ENCODE measurements at regions not wholly inside any gene's neighbourhood (a gene's known extent, or its start where the extent isn't known, plus 50 kb on each side); places are given as distances from the start of the nearest gene placed in this dataset.

DNA sequence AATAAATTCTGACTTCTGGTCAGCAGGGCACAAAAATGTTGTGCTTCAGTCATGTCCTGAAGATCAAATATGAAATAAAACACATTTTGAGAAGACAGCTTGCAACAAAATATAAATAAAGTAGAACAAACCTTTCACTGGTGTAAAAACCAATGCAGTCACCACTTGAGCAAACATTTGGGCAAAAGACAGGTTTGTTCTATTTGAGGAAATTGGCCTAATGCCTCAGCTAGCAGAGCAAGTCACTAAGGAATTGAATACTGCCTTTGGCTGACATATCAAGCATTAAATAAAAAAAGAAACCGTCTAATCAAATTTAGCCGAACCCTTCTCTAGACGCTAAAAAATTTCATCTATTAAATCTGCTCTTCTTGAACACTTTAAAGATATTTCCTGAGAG lies 475.4 kb upstream of the CNTN3 start:
- intact Hi-C loops (cut with micrococcal nuclease; ENCODE audit: unreplicated experiment): no loop called here
- Histone ChIP-seq H4K20me1 (ENCODE audit: insufficient read depth, low read length) (no peaks in the 10 kb centered on the region), H3K4me3 (ENCODE audit: low read depth, low read length, poor library complexity, severe bottlenecking) (no peak overlapping the region), H3K9me3 (ENCODE audit: low read length) (no peaks in the 10 kb centered on the region), H2AFZ (ENCODE audit: low read length) (no peak overlapping the region), H3K27ac (ENCODE audit: low read depth, low read length, poor library complexity, severe bottlenecking) (no peak overlapping the region), H3K4me1 (ENCODE audit: insufficient read depth, low read length, poor library complexity, severe bottlenecking) (no peaks in the 10 kb centered on the region), H3K36me3 (ENCODE audit: insufficient read depth, low read length) (no peaks in the 10 kb centered on the region), H3K4me2 (ENCODE audit: low read length) (no peak overlapping the region), H3K9me2 (ENCODE audit: insufficient read depth, low read length) (no peaks in the 10 kb centered on the region), H3K79me2 (ENCODE audit: insufficient read depth, low read depth, low read length) (no peaks in the 10 kb centered on the region)
- DNase-seq (ENCODE audit: low spot score): no peak
- ChIA-PET POLR2A (no interaction called here), CTCF (ENCODE audit: unreplicated experiment) (no interaction called here)
- TF ChIP-seq CTCF (conservative IDR thresholded peaks at IDR 0.05; ENCODE audit: low read length): no peak
- TF ChIP-seq EZH2phosphoT487 (IDR thresholded peaks at IDR 0.05; ENCODE audit: borderline replicate concordance, low read depth, low read length): no peak
- BruUV-seq (replicated peaks): no TSS peak

DNA sequence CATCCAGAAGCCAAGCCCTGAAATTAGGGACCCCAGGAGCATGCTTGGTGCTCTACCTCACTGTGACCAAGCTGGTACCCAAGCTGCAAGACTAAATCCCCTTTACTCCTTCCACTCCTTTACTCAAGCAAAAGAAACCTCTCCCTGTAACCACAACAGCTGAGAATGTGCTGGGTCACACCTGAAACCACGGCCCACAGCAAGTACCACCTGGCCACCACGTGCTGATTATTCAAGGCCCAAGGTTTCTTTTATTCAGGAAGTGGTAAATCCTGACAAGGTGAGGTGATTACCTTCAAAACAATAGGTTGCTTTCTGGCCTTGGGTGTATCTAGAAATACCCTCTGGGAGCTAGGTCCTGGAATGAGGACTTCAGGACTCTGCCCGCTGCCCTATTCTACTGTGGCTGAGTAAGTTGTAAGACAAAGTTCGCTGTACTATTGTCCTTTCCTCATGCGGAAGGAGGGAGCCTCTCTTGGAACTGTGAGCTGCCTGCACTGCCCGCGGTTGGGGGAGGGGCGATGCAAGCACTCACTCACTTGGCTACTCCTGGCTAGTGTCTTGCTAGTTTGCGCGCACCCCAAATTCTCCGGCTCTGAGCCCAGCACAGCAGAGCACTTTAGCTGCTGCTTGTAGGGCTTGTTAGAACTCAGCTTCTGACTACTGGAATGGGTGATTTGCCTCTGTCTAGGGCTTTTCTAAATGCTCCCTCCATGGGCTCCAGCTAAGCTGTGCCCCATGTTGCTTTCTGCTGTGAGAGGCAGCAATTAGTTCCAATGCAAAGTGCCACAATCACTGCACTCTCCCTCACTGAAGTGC lies 487.1 kb upstream of the CNTN3 start:
- H3K27ac ChIP-seq (ENCODE audit: low read depth, low read length, poor library complexity, severe bottlenecking): no peak overlapping the region
- ChIA-PET CTCF (ENCODE audit: unreplicated experiment) (no interaction called here), POLR2A (no interaction called here)
- H3K9me2 ChIP-seq (ENCODE audit: insufficient read depth, low read length): no peaks in the 10 kb centered on the region
- H3K4me1 ChIP-seq (ENCODE audit: insufficient read depth, low read length, poor library complexity, severe bottlenecking): no peaks in the 10 kb centered on the region
- intact Hi-C loops (cut with micrococcal nuclease; ENCODE audit: unreplicated experiment): no loop called here
- TF ChIP-seq CTCF (conservative IDR thresholded peaks at IDR 0.05; ENCODE audit: low read length) (no peak), EZH2phosphoT487 (IDR thresholded peaks at IDR 0.05; ENCODE audit: borderline replicate concordance, low read depth, low read length) (no peak)
- H3K9me3 ChIP-seq (ENCODE audit: low read length): peaks cover 4% of the 10 kb centered on the region; the same call in 1 of the 2 replicates
- no peak overlapping the region for H2AFZ ChIP-seq (ENCODE audit: low read length)
- no TSS peak for BruUV-seq (replicated peaks)
- H4K20me1 ChIP-seq (ENCODE audit: insufficient read depth, low read length): no peaks in the 10 kb centered on the region
- DNase-seq (ENCODE audit: low spot score): no peak
- no peak overlapping the region for H3K4me3 ChIP-seq (ENCODE audit: low read depth, low read length, poor library complexity, severe bottlenecking)
- H3K4me2 ChIP-seq (ENCODE audit: low read length): no peak overlapping the region
- no peaks in the 10 kb centered on the region for H3K36me3 ChIP-seq (ENCODE audit: insufficient read depth, low read length)
- no peaks in the 10 kb centered on the region for H3K79me2 ChIP-seq (ENCODE audit: insufficient read depth, low read depth, low read length)

GRCh38 chr3:75110741-75111140 lies 496.3 kb upstream of the CNTN3 start:
- Histone ChIP-seq H3K36me3 (ENCODE audit: insufficient read depth, low read length) (no peaks in the 10 kb centered on the region), H3K79me2 (ENCODE audit: insufficient read depth, low read depth, low read length) (no peaks in the 10 kb centered on the region), H4K20me1 (ENCODE audit: insufficient read depth, low read length) (no peaks in the 10 kb centered on the region), H3K9me2 (ENCODE audit: insufficient read depth, low read length) (no peaks in the 10 kb centered on the region), H3K4me2 (ENCODE audit: low read length) (no peak overlapping the region), H3K4me1 (ENCODE audit: insufficient read depth, low read length, poor library complexity, severe bottlenecking) (no peaks in the 10 kb centered on the region), H3K4me3 (ENCODE audit: low read depth, low read length, poor library complexity, severe bottlenecking) (no peak overlapping the region), H3K27ac (ENCODE audit: low read depth, low read length, poor library complexity, severe bottlenecking) (no peak overlapping the region), H3K9me3 (ENCODE audit: low read length) (no peaks in the 10 kb centered on the region), H2AFZ (ENCODE audit: low read length) (no peak overlapping the region)
- ChIA-PET POLR2A (no interaction called here), CTCF (ENCODE audit: unreplicated experiment) (no interaction called here)
- intact Hi-C loops (cut with micrococcal nuclease; ENCODE audit: unreplicated experiment): no loop called here
- no TSS peak for BruUV-seq (replicated peaks)
- no peak for DNase-seq (ENCODE audit: low spot score)
- TF ChIP-seq CTCF (conservative IDR thresholded peaks at IDR 0.05; ENCODE audit: low read length): no peak
